Thyroid gland (tissue), 4 donors: ENCODE measurements at regions not wholly inside any gene's neighbourhood (a gene's known extent, or its start where the extent isn't known, plus 50 kb on each side); places are given as distances from the start of the nearest gene placed in this dataset.

ENCODE experiments used
- DNase-seq, 2 donors: peaks; one replicate each; pipeline ENCODE4 v3.0.0-alpha.2; 2019
- H3K27ac ChIP-seq, 3 donors: fragments of 200-600 bp; sonication (generic); 1 replicate in 2 of 3; 2 replicates in 1 of 3; pipeline ENCODE4 v1.5.1; 2016 to 2019; ENCODE audit warnings: mild to moderate bottlenecking in 1 of 3, moderate library complexity in 1 of 3
- H3K27me3 ChIP-seq: fragments of 200-600 bp; sonication (generic); one replicate; pipeline ENCODE4 v1.5.1; 2019
- H3K36me3 ChIP-seq, 2 donors: fragments of 200-600 bp; sonication (generic); one replicate each; pipeline ENCODE4 v1.5.1; 2016 to 2019
- H3K4me1 ChIP-seq, 2 donors: fragments of 200-600 bp; sonication (generic); one replicate each; pipeline ENCODE4 v1.5.1; 2017 to 2019
- H3K4me3 ChIP-seq, 3 donors: fragments of 200-600 bp; sonication (generic); replicated peaks in 1 of 3; 1 replicate in 2 of 3; 2 replicates in 1 of 3; pipeline ENCODE4 v1.5.1; 2016; ENCODE audit warnings: mild to moderate bottlenecking in 1 of 3
- H3K9me3 ChIP-seq: fragments of 200-600 bp; sonication (generic); one replicate; pipeline ENCODE4 v1.5.1; 2017
- CTCF ChIP-seq, 6 experiments: fragments of 200-600 bp in 3 of 6; fragments of 450-650 bp in 3 of 6; sonication (generic) in 3 of 6; IDR thresholded peaks; one replicate each; pipeline ENCODE4 v1.5.1; 2016 to 2019; ENCODE audit warnings: antibody characterized with exemption in 6 of 6, mild to moderate bottlenecking in 2 of 6, inconsistent platforms in 1 of 6, moderate library complexity in 1 of 6
- POLR2A ChIP-seq, 2 donors: fragments of 450-650 bp; IDR thresholded peaks; one replicate each; pipeline ENCODE4 v1.6.1; 2017; ENCODE audit warnings: antibody characterized with exemption in 2 of 2, mild to moderate bottlenecking in 2 of 2, moderate library complexity in 1 of 2
- WGBS, 2 donors: methylation state at CpG; one replicate each; pipeline ENCODE4 v1.1.5; 2017; 5-methylcytosine and 5-hydroxymethylcytosine counted together
- intact Hi-C: fragments of 100-400 bp; cut with DNase I; formaldehyde crosslinking; loops from one replicate; pipeline ENCODE4 v1.15.1; 2023

- 77 to 79% methylated on average over 12 of the region's 12 CpGs for WGBS, 2 donors
- TF ChIP-seq CTCF (IDR thresholded peaks at IDR 0.05): no peak
- TF ChIP-seq POLR2A (IDR thresholded peaks at IDR 0.05): no peak
- intact Hi-C loops: no loop called here
Observed at GRCh38 chr9:1916655-1917054, 98.5 kb upstream of the SMARCA2 start.

GRCh38 chr9:1917396-1917935 lies 97.7 kb upstream of the SMARCA2 start:
- intact Hi-C loops: no loop called here
- Histone ChIP-seq H3K9me3 (no peaks in the 10 kb centered on the region), H3K4me1 (no peaks in the 10 kb centered on the region), H3K27ac (no peak overlapping the region), H3K36me3 (no peaks in the 10 kb centered on the region), H3K27me3 (no peaks in the 10 kb centered on the region), H3K4me3 (no peak overlapping the region)
- no peak for DNase-seq
- no peak for TF ChIP-seq CTCF (IDR thresholded peaks at IDR 0.05)
- TF ChIP-seq POLR2A (IDR thresholded peaks at IDR 0.05): no peak
- 54 to 56% methylated on average over 11 of the region's 11 CpGs for WGBS, 2 donors

More at GRCh38 chr9:1916655-1917054, 98.5 kb upstream of the SMARCA2 start:
- no peaks in the 10 kb centered on the region for H3K36me3 ChIP-seq
- H3K9me3 ChIP-seq: no peaks in the 10 kb centered on the region
- DNase-seq: no peak
- H3K4me3 ChIP-seq: no peak overlapping the region
- H3K4me1 ChIP-seq: no peaks in the 10 kb centered on the region
- no peaks in the 10 kb centered on the region for H3K27me3 ChIP-seq
- no peak overlapping the region for H3K27ac ChIP-seq

GRCh38 chr9:1918108-1918507 lies 97.0 kb upstream of the SMARCA2 start:
- Histone ChIP-seq H3K4me1 (no peaks in the 10 kb centered on the region), H3K4me3 (no peak overlapping the region), H3K9me3 (no peaks in the 10 kb centered on the region), H3K27me3 (no peaks in the 10 kb centered on the region), H3K27ac (no peak overlapping the region), H3K36me3 (no peaks in the 10 kb centered on the region)
- no peak for DNase-seq
- TF ChIP-seq CTCF (IDR thresholded peaks at IDR 0.05) (no peak), POLR2A (IDR thresholded peaks at IDR 0.05) (no peak)
- WGBS, 2 donors: 56 to 80% methylated on average over 3 of the region's 3 CpGs
- intact Hi-C loops: no loop called here

GRCh38 chr9:1918622-1919021 lies 96.5 kb upstream of the SMARCA2 start:
- Histone ChIP-seq H3K27ac (no peak overlapping the region), H3K9me3 (no peaks in the 10 kb centered on the region), H3K36me3 (no peaks in the 10 kb centered on the region), H3K4me1 (no peaks in the 10 kb centered on the region), H3K4me3 (no peak overlapping the region), H3K27me3 (no peaks in the 10 kb centered on the region)
- intact Hi-C loops: no loop called here
- WGBS, 2 donors: 70 to 84% methylated on average over 5 of the region's 5 CpGs
- DNase-seq: no peak
- no peak for TF ChIP-seq POLR2A (IDR thresholded peaks at IDR 0.05)

GRCh38 chr9:1919229-1919628 lies 95.9 kb upstream of the SMARCA2 start:
- 82 to 85% methylated on average over 4 of the region's 4 CpGs for WGBS, 2 donors
- intact Hi-C loops: no loop called here
- DNase-seq: no peak
- Histone ChIP-seq H3K9me3 (no peaks in the 10 kb centered on the region), H3K4me1 (no peaks in the 10 kb centered on the region), H3K4me3 (no peak overlapping the region), H3K27me3 (no peaks in the 10 kb centered on the region), H3K27ac (no peak overlapping the region), H3K36me3 (no peaks in the 10 kb centered on the region)
- TF ChIP-seq CTCF (IDR thresholded peaks at IDR 0.05): no peak
- TF ChIP-seq POLR2A (IDR thresholded peaks at IDR 0.05): no peak

- H3K4me3 ChIP-seq: no peak overlapping the region
- H3K4me1 ChIP-seq: no peaks in the 10 kb centered on the region
- no peaks in the 10 kb centered on the region for H3K9me3 ChIP-seq
- WGBS, 2 donors: 82 to 88% methylated on average over 3 of the region's 3 CpGs
- TF ChIP-seq CTCF (IDR thresholded peaks at IDR 0.05) (no peak), POLR2A (IDR thresholded peaks at IDR 0.05) (no peak)
- no peak overlapping the region for H3K27ac ChIP-seq
- H3K36me3 ChIP-seq: no peaks in the 10 kb centered on the region
- intact Hi-C loops: no loop called here
- DNase-seq: no peak
- no peaks in the 10 kb centered on the region for H3K27me3 ChIP-seq
Observed at GRCh38 chr9:1920386-1920785, 94.8 kb upstream of the SMARCA2 start.
